GM12873 (cell line): ENCODE measurements at regions not wholly inside any gene's neighbourhood (a gene's known extent, or its start where the extent isn't known, plus 50 kb on each side); places are given as distances from the start of the nearest gene placed in this dataset.

ENCODE experiments used
- TF ChIP-seq, protein P1 (sequence below): IDR thresholded peaks from 2 replicates; pipeline ENCODE4 v1.5.1; 2012; ENCODE audit warnings: low read depth, mild to moderate bottlenecking, moderate library complexity, low read length, control low read depth; ENCODE audit not compliant: insufficient read depth; ENCODE audit errors: missing control alignments

DNA sequence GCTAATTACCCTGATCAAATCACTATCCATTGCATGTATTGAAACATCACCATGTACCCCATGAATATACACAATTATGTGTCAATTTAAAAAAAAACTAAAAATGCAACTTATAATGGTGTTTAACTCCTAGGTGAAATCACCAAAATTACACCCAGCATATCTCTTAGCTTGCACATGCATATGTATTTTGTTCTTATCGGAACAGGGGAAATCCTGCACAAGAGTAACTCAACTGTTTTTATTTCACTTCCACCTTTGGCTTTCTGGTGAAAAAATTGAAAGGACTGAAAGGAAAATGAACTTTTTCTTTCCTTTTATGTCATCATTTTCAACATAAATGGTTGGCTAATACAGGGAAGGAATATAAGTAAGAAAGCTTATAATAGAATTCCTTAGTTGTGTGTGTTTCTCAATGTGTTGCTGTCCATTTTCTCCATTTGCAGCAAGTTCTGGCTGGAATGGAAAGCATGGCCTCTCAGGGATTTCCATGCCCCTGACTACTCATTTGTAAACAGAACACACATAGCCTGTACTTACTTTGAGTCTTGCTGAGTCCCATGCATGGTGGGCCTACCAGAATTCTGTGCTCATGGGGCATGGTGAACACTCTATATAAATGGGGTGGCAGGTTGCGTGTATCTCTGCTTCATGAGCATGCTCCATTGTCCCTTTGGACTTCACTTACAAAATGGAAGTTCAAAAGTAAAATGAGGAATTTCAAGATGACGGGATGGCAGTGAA, 462.0 kb downstream of the HS3ST3B1 start:
- TF ChIP-seq, protein P1, sequence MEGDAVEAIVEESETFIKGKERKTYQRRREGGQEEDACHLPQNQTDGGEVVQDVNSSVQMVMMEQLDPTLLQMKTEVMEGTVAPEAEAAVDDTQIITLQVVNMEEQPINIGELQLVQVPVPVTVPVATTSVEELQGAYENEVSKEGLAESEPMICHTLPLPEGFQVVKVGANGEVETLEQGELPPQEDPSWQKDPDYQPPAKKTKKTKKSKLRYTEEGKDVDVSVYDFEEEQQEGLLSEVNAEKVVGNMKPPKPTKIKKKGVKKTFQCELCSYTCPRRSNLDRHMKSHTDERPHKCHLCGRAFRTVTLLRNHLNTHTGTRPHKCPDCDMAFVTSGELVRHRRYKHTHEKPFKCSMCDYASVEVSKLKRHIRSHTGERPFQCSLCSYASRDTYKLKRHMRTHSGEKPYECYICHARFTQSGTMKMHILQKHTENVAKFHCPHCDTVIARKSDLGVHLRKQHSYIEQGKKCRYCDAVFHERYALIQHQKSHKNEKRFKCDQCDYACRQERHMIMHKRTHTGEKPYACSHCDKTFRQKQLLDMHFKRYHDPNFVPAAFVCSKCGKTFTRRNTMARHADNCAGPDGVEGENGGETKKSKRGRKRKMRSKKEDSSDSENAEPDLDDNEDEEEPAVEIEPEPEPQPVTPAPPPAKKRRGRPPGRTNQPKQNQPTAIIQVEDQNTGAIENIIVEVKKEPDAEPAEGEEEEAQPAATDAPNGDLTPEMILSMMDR = no peak

DNA sequence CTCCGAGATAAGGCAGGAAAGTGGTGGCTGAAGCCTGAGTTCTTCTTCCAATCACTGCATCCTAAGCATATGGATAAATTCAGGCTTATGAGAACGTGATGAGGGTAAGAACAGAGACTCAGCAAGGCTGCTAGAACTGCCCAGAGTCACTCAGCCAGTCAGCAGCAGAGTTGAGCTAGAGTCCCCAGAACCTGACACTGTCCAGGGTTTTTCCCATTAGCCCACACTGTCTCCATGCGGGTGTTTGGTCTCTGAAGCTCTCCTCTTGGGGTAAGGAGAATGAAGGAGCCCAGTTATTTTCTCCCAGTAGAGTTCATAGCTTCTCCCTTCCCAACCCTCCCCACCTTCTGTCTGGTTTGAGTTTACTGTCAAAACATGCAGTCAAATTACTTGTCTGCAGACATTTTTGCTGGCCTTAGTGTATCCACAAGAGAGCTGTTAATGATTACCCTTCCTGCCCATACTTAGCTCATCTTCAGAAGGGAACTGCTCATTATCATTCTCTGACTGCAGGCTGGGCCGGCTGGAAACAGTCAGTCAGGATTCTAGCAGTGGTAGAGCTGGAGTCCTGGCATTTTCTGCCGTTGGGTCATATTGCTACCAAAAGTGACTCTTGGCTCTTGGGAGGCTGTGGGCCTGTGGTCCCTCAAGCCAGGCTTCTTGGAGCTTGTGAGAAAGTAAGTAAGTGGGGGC, 460.0 kb downstream of the HS3ST3B1 start:
- TF ChIP-seq, protein P1 = no peak

GRCh38 chr17:14760212-14760611, 459.3 kb downstream of the HS3ST3B1 start:
- TF ChIP-seq, protein P1 = no peak

DNA sequence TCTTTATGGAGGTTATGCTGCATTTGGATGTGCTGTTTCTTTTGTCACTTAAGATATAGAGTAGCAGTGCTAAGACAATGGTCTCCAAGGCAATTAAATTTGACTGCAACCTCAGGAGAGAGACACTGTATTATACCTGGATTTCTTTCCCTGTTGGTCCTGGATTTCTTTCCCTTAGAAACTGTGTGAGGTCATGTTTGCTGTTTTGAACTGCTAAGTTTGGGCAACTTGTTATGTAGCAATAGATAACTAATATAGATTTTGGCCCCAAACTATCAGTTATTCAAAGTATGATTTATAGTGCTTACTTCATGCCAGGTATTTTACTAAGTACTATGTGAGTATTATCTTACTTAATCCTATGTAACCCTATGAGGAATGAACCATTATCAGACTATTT, 458.4 kb downstream of the HS3ST3B1 start:
- TF ChIP-seq, protein P1 = no peak

- TF ChIP-seq, protein P1 = no peak
Observed at GRCh38 chr17:14756479-14756878, 455.6 kb downstream of the HS3ST3B1 start.

DNA sequence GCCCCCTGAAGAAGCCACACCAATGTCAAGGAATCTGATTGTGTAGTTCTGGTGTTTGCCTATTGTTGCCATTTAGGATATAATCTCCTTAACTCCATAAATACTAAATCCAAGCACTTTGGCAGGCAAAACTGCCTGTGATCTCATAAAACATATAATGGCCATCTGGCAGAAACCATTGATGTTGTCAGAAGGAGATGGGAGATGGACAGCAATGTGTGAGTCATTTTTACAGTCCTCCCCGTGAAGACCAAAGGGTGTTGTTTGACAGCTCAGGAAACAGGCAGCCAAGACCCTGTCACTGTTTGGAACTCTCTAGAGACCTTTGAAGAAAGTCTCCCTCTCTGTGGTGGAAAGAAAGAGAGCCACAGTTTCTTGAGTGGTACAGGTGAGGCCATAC, 454.1 kb downstream of the HS3ST3B1 start:
- TF ChIP-seq, protein P1 = no peak

DNA sequence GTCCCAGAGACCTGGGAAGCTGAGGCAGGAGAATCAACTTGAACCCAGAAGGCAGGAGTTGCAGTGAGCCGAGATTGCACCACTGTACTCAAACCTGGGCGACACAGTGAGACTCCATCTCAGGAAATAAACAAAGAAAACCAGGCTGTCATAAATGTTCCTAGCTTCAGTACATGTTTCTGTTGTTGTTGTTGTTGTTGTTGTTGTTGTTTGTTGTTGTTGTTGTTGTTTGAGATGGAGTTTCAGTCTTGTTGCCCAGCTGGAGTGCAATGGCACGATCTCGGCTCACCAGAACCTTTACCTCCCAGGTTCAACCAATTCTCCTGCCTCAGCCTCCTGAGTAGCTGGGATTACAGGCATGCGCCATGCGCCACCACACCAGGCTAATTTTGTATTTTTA, 452.5 kb downstream of the HS3ST3B1 start:
- TF ChIP-seq, protein P1 = no peak
